GM23338 (cell line): ENCODE measurements at regions not wholly inside any gene's neighbourhood (a gene's known extent, or its start where the extent isn't known, plus 50 kb on each side); places are given as distances from the start of the nearest gene placed in this dataset.

Experiments
- ATAC-seq: fragments of 200-7000 bp; cut with Tn5 transposase; 3 replicates; pipeline ENCODE4 v1.9.1; 2020
- DNase-seq: peaks from one replicate; pipeline ENCODE4 v3.0.0-alpha.2; 2015; ENCODE audit warnings: low spot score
- H2AFZ ChIP-seq: fragments of 200-600 bp; sonication (generic); 2 replicates; pipeline ENCODE4 v1.8.0; 2016; ENCODE audit warnings: antibody characterized with exemption, mild to moderate bottlenecking, moderate library complexity
- H3F3A ChIP-seq: fragments of 200-600 bp; sonication (generic); replicated peaks from 2 replicates; pipeline ENCODE4 v1.8.0; 2017; ENCODE audit warnings: antibody characterized with exemption, mixed run types, low read depth
- H3K27ac ChIP-seq: fragments of 200-600 bp; sonication (generic); 2 replicates; pipeline ENCODE4 v1.6.1; 2016; ENCODE audit warnings: low read depth
- H3K27me3 ChIP-seq: fragments of 200-600 bp; sonication (generic); 2 replicates; pipeline ENCODE4 v1.8.0; 2016; ENCODE audit warnings: mild to moderate bottlenecking, mixed run types, moderate library complexity; ENCODE audit not compliant: insufficient read depth
- H3K36me3 ChIP-seq: fragments of 200-600 bp; sonication (generic); 2 replicates; pipeline ENCODE4 v1.8.0; 2016; ENCODE audit warnings: mild to moderate bottlenecking; ENCODE audit not compliant: insufficient read depth
- H3K4me1 ChIP-seq: fragments of 200-600 bp; sonication (generic); 2 replicates; pipeline ENCODE4 v1.8.0; 2016; ENCODE audit warnings: mild to moderate bottlenecking, moderate library complexity; ENCODE audit not compliant: insufficient read depth
- H3K4me2 ChIP-seq: fragments of 200-600 bp; sonication (generic); 2 replicates; pipeline ENCODE4 v1.7.1; 2017; ENCODE audit warnings: mixed run types
- H3K4me3 ChIP-seq: fragments of 200-600 bp; sonication (generic); 2 replicates; pipeline ENCODE4 v1.6.1; 2016; ENCODE audit warnings: mixed run types
- H3K79me2 ChIP-seq: fragments of 200-600 bp; sonication (generic); replicated peaks from 2 replicates; pipeline ENCODE4 v1.8.0; 2017; ENCODE audit warnings: mild to moderate bottlenecking; ENCODE audit not compliant: insufficient read depth
- H3K9me2 ChIP-seq: fragments of 200-600 bp; sonication (generic); 2 replicates; pipeline ENCODE4 v1.8.0; 2017; ENCODE audit not compliant: insufficient read depth
- H4K20me1 ChIP-seq: fragments of 200-600 bp; sonication (generic); replicated peaks from 2 replicates; pipeline ENCODE4 v1.8.0; 2017; ENCODE audit warnings: mild to moderate bottlenecking; ENCODE audit not compliant: insufficient read depth
- H3K27ac Mint-ChIP-seq: 2 replicates; pipeline ENCODE4 v1.8.0; 2020; ENCODE audit warnings: inconsistent platforms, mild to moderate bottlenecking, moderate library complexity, mixed read lengths
- H3K27me3 Mint-ChIP-seq: 3 replicates; pipeline ENCODE4 v1.8.0; 2022; ENCODE audit warnings: low read depth, mild to moderate bottlenecking, moderate library complexity, mixed read lengths, inconsistent platforms; ENCODE audit not compliant: insufficient read depth, poor library complexity
- H3K36me3 Mint-ChIP-seq: 3 replicates; pipeline ENCODE4 v1.8.0; 2021; ENCODE audit warnings: low read depth, mild to moderate bottlenecking, inconsistent platforms, moderate library complexity, mixed read lengths
- H3K4me1 Mint-ChIP-seq: 3 replicates; pipeline ENCODE4 v1.8.0; 2020; ENCODE audit warnings: mild to moderate bottlenecking, inconsistent platforms, mixed read lengths
- H3K4me3 Mint-ChIP-seq: 3 replicates; pipeline ENCODE4 v1.8.0; 2021; ENCODE audit warnings: moderate library complexity, mild to moderate bottlenecking, inconsistent platforms, mixed read lengths
- H3K9me3 Mint-ChIP-seq: 3 replicates; pipeline ENCODE4 v1.8.0; 2020; ENCODE audit warnings: moderate library complexity, mild to moderate bottlenecking, inconsistent platforms, mixed read lengths
- CREB1 ChIP-seq: fragments of 250-450 bp; sonication (Bioruptor Pico); IDR thresholded peaks from 2 replicates; pipeline ENCODE4 v1.5.0; 2020; ENCODE audit warnings: low read depth, mild to moderate bottlenecking, moderate library complexity
- ETS1 ChIP-seq: IDR thresholded peaks from 2 replicates; pipeline ENCODE4 v1.6.1; 2016; ENCODE audit warnings: antibody characterized with exemption
- EZH2 ChIP-seq: fragments of 200-600 bp; sonication (generic); IDR thresholded peaks from one replicate; pipeline ENCODE4 v1.8.0; 2017; ENCODE audit warnings: antibody characterized with exemption, mild to moderate bottlenecking, low read depth; ENCODE audit not compliant: unreplicated experiment
- EZH2phosphoT487 ChIP-seq: fragments of 200-600 bp; sonication (generic); IDR thresholded peaks from one replicate; pipeline ENCODE4 v1.8.1; 2018; ENCODE audit warnings: antibody characterized with exemption; ENCODE audit not compliant: unreplicated experiment
- JUNB ChIP-seq: IDR thresholded peaks from one replicate; pipeline ENCODE4 v1.6.1; 2016; ENCODE audit warnings: antibody characterized with exemption; ENCODE audit not compliant: unreplicated experiment
- NANOG ChIP-seq: IDR thresholded peaks from 2 replicates; pipeline ENCODE4 v1.6.1; 2016; ENCODE audit warnings: antibody characterized with exemption, borderline replicate concordance
- REST ChIP-seq: IDR thresholded peaks from one replicate; pipeline ENCODE4 v1.6.1; 2018; ENCODE audit warnings: antibody characterized with exemption; ENCODE audit not compliant: unreplicated experiment
- ZNF114 ChIP-seq: fragments of 250-450 bp; sonication (Bioruptor Pico); IDR thresholded peaks from 2 replicates; pipeline ENCODE4 v1.5.0; 2020; ENCODE audit warnings: mild to moderate bottlenecking, moderate library complexity
- ZNF331 ChIP-seq: fragments of 250-450 bp; sonication (Bioruptor Pico); IDR thresholded peaks from 2 replicates; pipeline ENCODE4 v1.5.0; 2020; ENCODE audit warnings: low read depth, mild to moderate bottlenecking, moderate library complexity
- TF ChIP-seq, protein P1 (sequence below), 2 experiments: fragments of 200-600 bp in 1 of 2; sonication (generic) in 1 of 2; conservative IDR thresholded peaks; 2 replicates each; pipeline versions ENCODE4 v1.5.1 to v1.6.1; 2016 to 2017; ENCODE audit warnings: antibody characterized with exemption in 2 of 2, low read depth in 2 of 2, mild to moderate bottlenecking in 2 of 2, moderate library complexity in 1 of 2

GRCh38 chr10:28147706-28148105 is 148.8 kb upstream of the ODAD2 start:
- Histone ChIP-seq H4K20me1 (no peaks in the 10 kb centered on the region), H3K4me1 (peaks cover 4% of the 10 kb centered on the region; the same call in 1 of the 2 replicates), H3K4me3 (no peak overlapping the region), H3K9me2 (no peaks in the 10 kb centered on the region), H3K4me2 (no peak overlapping the region), H3F3A (no peaks in the 10 kb centered on the region), H3K27me3 (no peaks in the 10 kb centered on the region), H3K27ac (no peak overlapping the region), H3K36me3 (no peaks in the 10 kb centered on the region), H2AFZ (no peak overlapping the region), H3K79me2 (no peaks in the 10 kb centered on the region)
- DNase-seq: no peak
- no peaks in the 10 kb centered on the region for H3K9me3 Mint-ChIP-seq
- H3K36me3 Mint-ChIP-seq: no peaks in the 10 kb centered on the region
- no peak overlapping the region for H3K27ac Mint-ChIP-seq
- H3K4me3 Mint-ChIP-seq: no peak overlapping the region
- no peaks in the 10 kb centered on the region for H3K27me3 Mint-ChIP-seq
- ATAC-seq: peak; percentile 61
- TF ChIP-seq ZNF331 (CRISPR knock-in tag) (no peak), JUNB (no peak), EZH2phosphoT487 (no peak), ZNF114 (CRISPR knock-in tag) (no peak), REST (no peak), EZH2 (no peak), ETS1 (no peak), NANOG (no peak), CREB1 (CRISPR knock-in tag) (no peak)
- TF ChIP-seq, protein P1, sequence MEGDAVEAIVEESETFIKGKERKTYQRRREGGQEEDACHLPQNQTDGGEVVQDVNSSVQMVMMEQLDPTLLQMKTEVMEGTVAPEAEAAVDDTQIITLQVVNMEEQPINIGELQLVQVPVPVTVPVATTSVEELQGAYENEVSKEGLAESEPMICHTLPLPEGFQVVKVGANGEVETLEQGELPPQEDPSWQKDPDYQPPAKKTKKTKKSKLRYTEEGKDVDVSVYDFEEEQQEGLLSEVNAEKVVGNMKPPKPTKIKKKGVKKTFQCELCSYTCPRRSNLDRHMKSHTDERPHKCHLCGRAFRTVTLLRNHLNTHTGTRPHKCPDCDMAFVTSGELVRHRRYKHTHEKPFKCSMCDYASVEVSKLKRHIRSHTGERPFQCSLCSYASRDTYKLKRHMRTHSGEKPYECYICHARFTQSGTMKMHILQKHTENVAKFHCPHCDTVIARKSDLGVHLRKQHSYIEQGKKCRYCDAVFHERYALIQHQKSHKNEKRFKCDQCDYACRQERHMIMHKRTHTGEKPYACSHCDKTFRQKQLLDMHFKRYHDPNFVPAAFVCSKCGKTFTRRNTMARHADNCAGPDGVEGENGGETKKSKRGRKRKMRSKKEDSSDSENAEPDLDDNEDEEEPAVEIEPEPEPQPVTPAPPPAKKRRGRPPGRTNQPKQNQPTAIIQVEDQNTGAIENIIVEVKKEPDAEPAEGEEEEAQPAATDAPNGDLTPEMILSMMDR (conservative IDR thresholded peaks at IDR 0.05; ENCODE audit: low read depth in 2 of 2): no peak
- peaks cover 10% of the 10 kb centered on the region for H3K4me1 Mint-ChIP-seq

- H4K20me1 ChIP-seq: no peaks in the 10 kb centered on the region
- H3K27me3 ChIP-seq: no peaks in the 10 kb centered on the region
- Mint-ChIP-seq H3K9me3 (peaks cover 18% of the 10 kb centered on the region), H3K36me3 (peaks cover 15% of the 10 kb centered on the region; the same call in 2 of the 3 replicates), H3K27ac (no peak overlapping the region), H3K4me1 (no peaks in the 10 kb centered on the region), H3K4me3 (no peak overlapping the region), H3K27me3 (peaks cover 3% of the 10 kb centered on the region)
- H2AFZ ChIP-seq: no peak overlapping the region
- no peak overlapping the region for H3K27ac ChIP-seq
- H3K4me3 ChIP-seq: no peak overlapping the region
- DNase-seq (no peak), ATAC-seq (no peak)
- no peaks in the 10 kb centered on the region for H3K4me1 ChIP-seq
- no peaks in the 10 kb centered on the region for H3K79me2 ChIP-seq
- TF ChIP-seq NANOG: no peak
- TF ChIP-seq, protein P1 (conservative IDR thresholded peaks at IDR 0.05; ENCODE audit: low read depth in 2 of 2): no peak
- no peak for TF ChIP-seq ETS1
- H3K4me2 ChIP-seq: no peak overlapping the region
- H3K9me2 ChIP-seq: no peaks in the 10 kb centered on the region
- no peaks in the 10 kb centered on the region for H3K36me3 ChIP-seq
- H3F3A ChIP-seq: no peaks in the 10 kb centered on the region
These were observed 140.3 kb upstream of the ODAD2 start for GRCh38 chr10:28139138-28139537.
